Sigmoid colon (tissue), 3 donors: ENCODE measurements at regions not wholly inside any gene's neighbourhood (a gene's known extent, or its start where the extent isn't known, plus 50 kb on each side); places are given as distances from the start of the nearest gene placed in this dataset.

Source experiments
- CTCF ChIP-seq, 4 experiments: fragments of 450-650 bp in 3 of 4; fragments of 200-600 bp in 1 of 4; IDR thresholded peaks; one replicate each; pipeline ENCODE4 v1.5.1; 2016 to 2019; ENCODE audit warnings: antibody characterized with exemption in 4 of 4, mild to moderate bottlenecking in 3 of 4, moderate library complexity in 2 of 4
- POLR2A ChIP-seq, 2 donors: fragments of 450-650 bp; IDR thresholded peaks; one replicate each; pipeline ENCODE4 v1.6.1; 2016; ENCODE audit warnings: antibody characterized with exemption in 2 of 2, mild to moderate bottlenecking in 2 of 2, moderate library complexity in 2 of 2

DNA sequence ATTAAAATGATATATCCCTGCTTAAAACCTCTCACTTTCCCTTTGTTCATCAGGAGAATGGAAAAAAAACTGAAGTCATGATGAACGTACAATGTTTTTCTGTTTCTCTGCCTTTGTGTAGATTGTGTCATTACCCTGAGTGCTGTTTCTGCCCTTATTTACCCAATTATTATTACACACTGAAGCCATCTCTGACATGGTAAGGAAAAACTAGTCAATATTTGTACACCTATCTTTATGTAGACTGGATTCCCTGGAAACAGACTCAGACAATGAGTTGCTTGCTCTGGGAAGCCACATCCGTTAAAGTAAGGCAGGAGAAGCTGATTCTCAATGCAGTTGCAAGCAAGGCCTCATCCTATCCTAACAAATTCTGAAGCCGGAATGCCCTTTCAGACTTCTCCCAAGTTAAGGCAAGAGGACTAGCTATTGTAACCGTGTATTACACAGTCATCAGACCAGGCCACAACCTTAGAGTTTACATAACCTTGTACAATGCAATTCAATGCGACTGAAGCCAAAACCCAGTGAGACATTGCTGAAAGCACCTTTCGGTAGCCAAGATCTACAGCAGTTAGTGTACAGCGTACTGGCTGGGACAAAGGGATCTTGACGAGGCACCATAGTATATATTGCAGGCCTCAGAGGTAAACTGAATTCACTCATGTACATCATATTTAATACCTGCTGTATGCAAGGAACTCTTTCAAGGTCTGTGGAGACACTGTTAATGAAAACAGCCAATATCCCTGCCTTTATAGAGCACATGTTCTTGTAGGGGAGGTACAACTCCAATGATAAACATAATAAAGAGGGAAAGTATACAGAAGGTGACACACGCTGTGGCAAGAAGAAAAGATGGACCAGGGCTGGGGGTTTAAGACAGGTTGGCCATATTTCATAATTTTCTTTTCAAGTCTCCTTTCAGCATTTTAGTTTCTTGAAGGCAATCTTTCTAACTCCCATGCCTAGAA lies 1040.8 kb upstream of the SEMA6D start:
- TF ChIP-seq POLR2A (IDR thresholded peaks at IDR 0.05) (no peak), CTCF (IDR thresholded peaks at IDR 0.05) (no peak)
